ENCODE measurements at regions not wholly inside any gene's neighbourhood (a gene's known extent, or its start where the extent isn't known, plus 50 kb on each side); places are given as distances from the start of the nearest gene placed in this dataset.

DNA sequence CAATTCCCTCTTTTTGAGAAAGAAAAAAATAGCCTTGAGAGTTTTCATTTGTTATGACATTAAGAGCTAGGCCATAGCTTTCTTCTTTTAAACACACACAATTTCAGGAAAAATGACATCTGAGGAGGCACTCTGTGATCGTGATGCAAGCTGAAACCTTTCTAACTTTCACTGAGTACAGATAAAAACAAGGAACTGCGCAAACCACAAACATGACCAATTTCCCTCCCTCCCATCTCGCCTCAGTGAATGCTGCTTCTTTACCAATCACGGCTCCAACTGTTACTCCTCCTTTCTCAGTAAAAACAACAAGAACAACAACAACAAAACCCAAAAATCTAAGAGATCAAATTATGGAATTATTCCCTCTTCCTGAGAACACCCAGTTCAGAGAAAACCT is 626.8 kb downstream of the TLL1 start:
- Mint-ChIP-seq H3K4me3 (no peak overlapping the region), H3K27ac (no peak overlapping the region)

DNA sequence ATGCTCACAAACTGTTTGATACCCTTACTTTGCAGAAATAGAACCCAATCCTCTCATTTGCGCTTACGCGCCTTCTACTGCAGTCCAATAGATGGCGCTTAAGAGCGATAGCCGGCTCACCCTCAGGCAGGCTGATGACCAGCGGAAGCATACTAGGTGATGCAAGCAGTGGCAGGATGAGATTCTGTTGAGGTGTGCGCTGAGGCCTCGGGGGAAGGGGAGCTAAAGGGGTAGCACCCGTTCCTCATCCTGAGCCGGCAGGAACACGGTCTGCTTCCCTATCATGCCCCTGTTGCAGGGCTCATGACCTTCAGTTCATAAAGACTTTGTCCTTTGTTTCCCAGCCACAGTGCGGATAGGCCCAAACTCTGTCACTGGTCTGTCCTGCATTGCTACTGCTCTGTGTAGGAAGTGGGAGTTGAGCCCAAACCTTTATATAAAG is 628.9 kb downstream of the TLL1 start:
- Mint-ChIP-seq H3K4me3 (no peak overlapping the region), H3K9me3 (no peaks in the 10 kb centered on the region), H3K27me3 (ENCODE audit: insufficient read depth, low read depth) (peaks cover 4% of the 10 kb centered on the region), H3K27ac (no peak overlapping the region), H3K36me3 (no peaks in the 10 kb centered on the region), H3K4me1 (no peaks in the 10 kb centered on the region)
- DNase-seq (ENCODE audit: low spot score): peak; percentile 72
- H3K4me2 ChIP-seq: no peak overlapping the region
- no peak overlapping the region for H3K9ac ChIP-seq
- TF ChIP-seq EZH2 (IDR thresholded peaks at IDR 0.05) (no peak), EZH2phosphoT487 (IDR thresholded peaks at IDR 0.05) (no peak)
- TF ChIP-seq, protein P1, sequence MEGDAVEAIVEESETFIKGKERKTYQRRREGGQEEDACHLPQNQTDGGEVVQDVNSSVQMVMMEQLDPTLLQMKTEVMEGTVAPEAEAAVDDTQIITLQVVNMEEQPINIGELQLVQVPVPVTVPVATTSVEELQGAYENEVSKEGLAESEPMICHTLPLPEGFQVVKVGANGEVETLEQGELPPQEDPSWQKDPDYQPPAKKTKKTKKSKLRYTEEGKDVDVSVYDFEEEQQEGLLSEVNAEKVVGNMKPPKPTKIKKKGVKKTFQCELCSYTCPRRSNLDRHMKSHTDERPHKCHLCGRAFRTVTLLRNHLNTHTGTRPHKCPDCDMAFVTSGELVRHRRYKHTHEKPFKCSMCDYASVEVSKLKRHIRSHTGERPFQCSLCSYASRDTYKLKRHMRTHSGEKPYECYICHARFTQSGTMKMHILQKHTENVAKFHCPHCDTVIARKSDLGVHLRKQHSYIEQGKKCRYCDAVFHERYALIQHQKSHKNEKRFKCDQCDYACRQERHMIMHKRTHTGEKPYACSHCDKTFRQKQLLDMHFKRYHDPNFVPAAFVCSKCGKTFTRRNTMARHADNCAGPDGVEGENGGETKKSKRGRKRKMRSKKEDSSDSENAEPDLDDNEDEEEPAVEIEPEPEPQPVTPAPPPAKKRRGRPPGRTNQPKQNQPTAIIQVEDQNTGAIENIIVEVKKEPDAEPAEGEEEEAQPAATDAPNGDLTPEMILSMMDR (IDR thresholded peaks at IDR 0.05): peak; percentile 74
- peak overlapping the region; percentile 98 for H2AFZ ChIP-seq (replicated peaks)
- H3K9me3 ChIP-seq (ENCODE audit: low read depth): no peaks in the 10 kb centered on the region
- H3K27ac ChIP-seq: no peak overlapping the region
- no peaks in the 10 kb centered on the region for H3K27me3 ChIP-seq
- H3K79me2 ChIP-seq (ENCODE audit: low read depth): no peaks in the 10 kb centered on the region
- no peaks in the 10 kb centered on the region for H4K20me1 ChIP-seq (ENCODE audit: low read depth)
- H3K4me3 ChIP-seq: no peak overlapping the region
- H3K36me3 ChIP-seq: no peaks in the 10 kb centered on the region
- H3F3A ChIP-seq (ENCODE audit: low read depth): no peaks in the 10 kb centered on the region
- peaks cover 5% of the 10 kb centered on the region for H3K4me1 ChIP-seq

More for the DNA sequence above, 626.8 kb downstream of the TLL1 start:
- peaks cover 2% of the 10 kb centered on the region for H3K27me3 Mint-ChIP-seq (ENCODE audit: insufficient read depth, low read depth)
- Histone ChIP-seq H2AFZ (replicated peaks) (peak overlapping the region; percentile 6), H3F3A (ENCODE audit: low read depth) (no peaks in the 10 kb centered on the region), H3K27ac (no peak overlapping the region), H3K27me3 (no peaks in the 10 kb centered on the region), H3K9ac (no peak overlapping the region), H4K20me1 (ENCODE audit: low read depth) (no peaks in the 10 kb centered on the region), H3K9me3 (ENCODE audit: low read depth) (no peaks in the 10 kb centered on the region), H3K4me2 (no peak overlapping the region), H3K4me3 (no peak overlapping the region), H3K4me1 (no peaks in the 10 kb centered on the region), H3K79me2 (ENCODE audit: low read depth) (no peaks in the 10 kb centered on the region), H3K36me3 (no peaks in the 10 kb centered on the region)
- no peaks in the 10 kb centered on the region for H3K4me1 Mint-ChIP-seq
- no peak for DNase-seq (ENCODE audit: low spot score)
- TF ChIP-seq EZH2phosphoT487 (IDR thresholded peaks at IDR 0.05): no peak
- TF ChIP-seq EZH2 (IDR thresholded peaks at IDR 0.05): no peak
- TF ChIP-seq, protein P1 (IDR thresholded peaks at IDR 0.05): no peak
- H3K36me3 Mint-ChIP-seq: no peaks in the 10 kb centered on the region
- no peaks in the 10 kb centered on the region for H3K9me3 Mint-ChIP-seq

DNA sequence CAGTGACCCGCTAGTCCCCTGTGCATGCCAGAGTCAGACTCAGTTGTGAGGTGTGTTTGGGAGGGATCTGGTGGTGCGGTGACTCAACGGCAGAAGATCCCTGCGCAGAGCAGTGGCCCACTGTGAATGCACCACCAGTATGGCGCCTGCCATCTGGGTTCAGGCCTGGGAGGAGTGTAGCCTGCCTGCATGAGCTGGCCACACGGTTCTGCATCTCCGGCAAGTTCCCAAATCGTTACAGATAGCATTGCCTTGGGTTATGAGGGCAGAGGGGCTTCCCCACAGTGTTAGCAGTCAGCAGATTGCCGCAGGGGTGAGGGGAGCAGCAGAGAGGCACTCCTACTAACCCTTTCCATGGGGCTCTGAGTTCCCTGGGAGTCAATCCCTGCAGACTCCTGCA is 629.6 kb downstream of the TLL1 start:
- TF ChIP-seq EZH2phosphoT487 (IDR thresholded peaks at IDR 0.05): no peak
- TF ChIP-seq EZH2 (IDR thresholded peaks at IDR 0.05): no peak
- TF ChIP-seq, protein P1 (IDR thresholded peaks at IDR 0.05): no peak
- Histone ChIP-seq H3K9ac (no peak overlapping the region), H3K36me3 (no peaks in the 10 kb centered on the region), H3K27me3 (no peaks in the 10 kb centered on the region), H3K4me1 (peaks cover 5% of the 10 kb centered on the region), H2AFZ (replicated peaks) (peak overlapping the region; percentile 27), H3K79me2 (ENCODE audit: low read depth) (no peaks in the 10 kb centered on the region), H3K27ac (no peak overlapping the region), H3K4me2 (no peak overlapping the region), H3F3A (ENCODE audit: low read depth) (no peaks in the 10 kb centered on the region), H4K20me1 (ENCODE audit: low read depth) (no peaks in the 10 kb centered on the region), H3K4me3 (no peak overlapping the region), H3K9me3 (ENCODE audit: low read depth) (no peaks in the 10 kb centered on the region)
- no peaks in the 10 kb centered on the region for H3K9me3 Mint-ChIP-seq
- DNase-seq (ENCODE audit: low spot score): no peak
- H3K4me3 Mint-ChIP-seq: no peak overlapping the region
- H3K27me3 Mint-ChIP-seq (ENCODE audit: insufficient read depth, low read depth): peaks cover 4% of the 10 kb centered on the region
- H3K36me3 Mint-ChIP-seq: no peaks in the 10 kb centered on the region
- no peaks in the 10 kb centered on the region for H3K4me1 Mint-ChIP-seq
- H3K27ac Mint-ChIP-seq: no peak overlapping the region
